ENCODE measurements at regions not wholly inside any gene's neighbourhood (a gene's known extent, or its start where the extent isn't known, plus 50 kb on each side); places are given as distances from the start of the nearest gene placed in this dataset.

GRCh38 chr18:11411048-11411447, 198.3 kb upstream of the SLC35G4 start:
- no peak for TF ChIP-seq CTCF (IDR thresholded peaks at IDR 0.05 in 4 of 5, conservative IDR thresholded peaks at IDR 0.05 in 1 of 5)
- no peak for TF ChIP-seq POLR2A (IDR thresholded peaks at IDR 0.05)

Data from gastrocnemius medialis (tissue), 4 donors.